ENCODE measurements at regions not wholly inside any gene's neighbourhood (a gene's known extent, or its start where the extent isn't known, plus 50 kb on each side); places are given as distances from the start of the nearest gene placed in this dataset.

DNA sequence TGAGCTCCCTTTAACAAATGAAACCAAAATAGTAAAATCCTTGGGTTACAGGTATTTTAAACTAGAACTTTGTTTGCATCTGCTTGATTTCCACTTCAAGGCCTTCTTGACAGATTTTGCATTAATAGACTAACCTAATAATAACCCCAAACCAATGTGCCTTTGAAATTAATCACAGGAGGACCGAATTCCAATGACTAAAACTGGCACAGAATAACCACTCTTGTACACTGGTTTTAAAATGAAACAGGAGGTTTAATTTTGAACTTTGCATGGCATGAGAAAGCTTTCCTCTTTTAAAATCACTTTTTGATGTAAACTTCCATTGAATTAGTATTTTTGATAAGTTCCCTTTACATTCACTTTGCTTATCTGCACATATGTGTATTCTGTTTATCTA, 269.6 kb downstream of the SLITRK5 start:
- H3K36me3 ChIP-seq (ENCODE audit: low read length), result no peaks in the 10 kb centered on the region
- no peak overlapping the region for H3K9ac ChIP-seq (ENCODE audit: low read length)
- H3K4me2 ChIP-seq (ENCODE audit: low read depth, low read length, poor library complexity, severe bottlenecking), result no peak overlapping the region
- H3F3A ChIP-seq (ENCODE audit: insufficient read depth), result no peaks in the 10 kb centered on the region
- no peak overlapping the region for H2AFZ ChIP-seq (ENCODE audit: low read depth, low read length, severe bottlenecking)
- H3K27ac ChIP-seq (ENCODE audit: low read depth, low read length), result no peak overlapping the region
- H3K4me3 ChIP-seq (ENCODE audit: insufficient read depth, low read length, poor library complexity, severe bottlenecking), result no peak overlapping the region
- TF ChIP-seq, protein P1, sequence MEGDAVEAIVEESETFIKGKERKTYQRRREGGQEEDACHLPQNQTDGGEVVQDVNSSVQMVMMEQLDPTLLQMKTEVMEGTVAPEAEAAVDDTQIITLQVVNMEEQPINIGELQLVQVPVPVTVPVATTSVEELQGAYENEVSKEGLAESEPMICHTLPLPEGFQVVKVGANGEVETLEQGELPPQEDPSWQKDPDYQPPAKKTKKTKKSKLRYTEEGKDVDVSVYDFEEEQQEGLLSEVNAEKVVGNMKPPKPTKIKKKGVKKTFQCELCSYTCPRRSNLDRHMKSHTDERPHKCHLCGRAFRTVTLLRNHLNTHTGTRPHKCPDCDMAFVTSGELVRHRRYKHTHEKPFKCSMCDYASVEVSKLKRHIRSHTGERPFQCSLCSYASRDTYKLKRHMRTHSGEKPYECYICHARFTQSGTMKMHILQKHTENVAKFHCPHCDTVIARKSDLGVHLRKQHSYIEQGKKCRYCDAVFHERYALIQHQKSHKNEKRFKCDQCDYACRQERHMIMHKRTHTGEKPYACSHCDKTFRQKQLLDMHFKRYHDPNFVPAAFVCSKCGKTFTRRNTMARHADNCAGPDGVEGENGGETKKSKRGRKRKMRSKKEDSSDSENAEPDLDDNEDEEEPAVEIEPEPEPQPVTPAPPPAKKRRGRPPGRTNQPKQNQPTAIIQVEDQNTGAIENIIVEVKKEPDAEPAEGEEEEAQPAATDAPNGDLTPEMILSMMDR (IDR thresholded peaks at IDR 0.05; ENCODE audit: insufficient read depth, low read length, poor library complexity, severe bottlenecking), result no peak
- no peak for TF ChIP-seq EZH2phosphoT487 (conservative IDR thresholded peaks at IDR 0.05; ENCODE audit: low read length)
- H3K27me3 ChIP-seq (ENCODE audit: low read length), result no peaks in the 10 kb centered on the region
- no peaks in the 10 kb centered on the region for H3K79me2 ChIP-seq (ENCODE audit: insufficient read depth, low read length)
- no peaks in the 10 kb centered on the region for H3K9me2 ChIP-seq (replicated peaks; ENCODE audit: insufficient read depth, low read length)
- no peaks in the 10 kb centered on the region for H3K9me3 ChIP-seq (ENCODE audit: insufficient read depth, low read length)
- H4K20me1 ChIP-seq (ENCODE audit: low read depth, low read length), result no peaks in the 10 kb centered on the region

DNA sequence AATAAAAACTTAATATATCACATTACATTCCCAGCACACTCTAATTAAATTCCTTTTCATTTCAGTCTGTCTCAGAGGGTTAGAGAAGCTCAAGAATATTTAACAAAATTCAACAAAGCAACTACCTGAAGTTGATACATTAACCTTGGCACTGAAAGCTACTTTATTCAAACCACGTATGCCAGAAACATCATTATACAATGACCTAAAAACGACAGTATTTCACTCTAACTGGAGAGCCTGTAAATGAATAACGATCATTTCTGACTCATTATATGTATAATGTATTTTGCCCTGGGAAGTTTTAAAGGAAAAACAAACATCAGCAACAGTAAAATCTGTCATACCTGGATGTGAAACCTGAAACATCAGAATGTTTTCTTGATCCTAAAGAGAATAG, 270.1 kb downstream of the SLITRK5 start:
- no peaks in the 10 kb centered on the region for H3K79me2 ChIP-seq (ENCODE audit: insufficient read depth, low read length)
- no peak overlapping the region for H3K4me2 ChIP-seq (ENCODE audit: low read depth, low read length, poor library complexity, severe bottlenecking)
- no peaks in the 10 kb centered on the region for H3F3A ChIP-seq (ENCODE audit: insufficient read depth)
- H3K27ac ChIP-seq (ENCODE audit: low read depth, low read length), result no peak overlapping the region
- H3K27me3 ChIP-seq (ENCODE audit: low read length), result no peaks in the 10 kb centered on the region
- no peak overlapping the region for H3K4me3 ChIP-seq (ENCODE audit: insufficient read depth, low read length, poor library complexity, severe bottlenecking)
- H2AFZ ChIP-seq (ENCODE audit: low read depth, low read length, severe bottlenecking), result no peak overlapping the region
- no peaks in the 10 kb centered on the region for H3K9me2 ChIP-seq (replicated peaks; ENCODE audit: insufficient read depth, low read length)
- no peak overlapping the region for H3K9ac ChIP-seq (ENCODE audit: low read length)
- H3K9me3 ChIP-seq (ENCODE audit: insufficient read depth, low read length), result no peaks in the 10 kb centered on the region
- no peaks in the 10 kb centered on the region for H4K20me1 ChIP-seq (ENCODE audit: low read depth, low read length)
- TF ChIP-seq, protein P1 (IDR thresholded peaks at IDR 0.05; ENCODE audit: insufficient read depth, low read length, poor library complexity, severe bottlenecking), result no peak
- TF ChIP-seq EZH2phosphoT487 (conservative IDR thresholded peaks at IDR 0.05; ENCODE audit: low read length), result no peak
- no peaks in the 10 kb centered on the region for H3K36me3 ChIP-seq (ENCODE audit: low read length)

DNA sequence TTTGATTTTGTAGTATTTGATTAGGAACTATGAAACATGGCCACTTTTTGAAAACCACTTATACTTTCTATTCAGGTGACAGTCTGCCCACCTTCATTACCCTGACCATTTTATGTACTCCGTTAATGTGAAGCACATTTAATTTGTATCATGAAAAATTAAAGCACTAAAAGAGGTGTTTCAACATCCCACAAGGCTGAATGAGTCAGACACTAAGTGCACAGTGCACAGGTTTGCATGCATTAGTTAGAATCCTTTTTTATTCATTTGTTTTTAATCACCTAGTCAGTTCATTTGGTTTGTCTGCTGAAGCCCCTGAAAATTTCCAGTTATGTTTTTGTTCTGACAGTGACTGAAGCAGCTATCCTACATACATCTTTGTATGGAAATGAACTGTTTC, 271.0 kb downstream of the SLITRK5 start:
- TF ChIP-seq, protein P1 (IDR thresholded peaks at IDR 0.05; ENCODE audit: insufficient read depth, low read length, poor library complexity, severe bottlenecking), result no peak
- no peak for TF ChIP-seq EZH2phosphoT487 (conservative IDR thresholded peaks at IDR 0.05; ENCODE audit: low read length)
- Histone ChIP-seq H3K27me3 (ENCODE audit: low read length) (no peaks in the 10 kb centered on the region), H2AFZ (ENCODE audit: low read depth, low read length, severe bottlenecking) (no peak overlapping the region), H3K79me2 (ENCODE audit: insufficient read depth, low read length) (no peaks in the 10 kb centered on the region), H3K9me3 (ENCODE audit: insufficient read depth, low read length) (no peaks in the 10 kb centered on the region), H3K4me2 (ENCODE audit: low read depth, low read length, poor library complexity, severe bottlenecking) (no peak overlapping the region), H3K9ac (ENCODE audit: low read length) (no peak overlapping the region), H3K9me2 (replicated peaks; ENCODE audit: insufficient read depth, low read length) (no peaks in the 10 kb centered on the region), H4K20me1 (ENCODE audit: low read depth, low read length) (no peaks in the 10 kb centered on the region), H3K4me3 (ENCODE audit: insufficient read depth, low read length, poor library complexity, severe bottlenecking) (no peak overlapping the region), H3K36me3 (ENCODE audit: low read length) (no peaks in the 10 kb centered on the region), H3K27ac (ENCODE audit: low read depth, low read length) (no peak overlapping the region), H3F3A (ENCODE audit: insufficient read depth) (no peaks in the 10 kb centered on the region)
